ENCODE measurements at regions not wholly inside any gene's neighbourhood (a gene's known extent, or its start where the extent isn't known, plus 50 kb on each side); places are given as distances from the start of the nearest gene placed in this dataset.
"Not testable (repeated sequence)": the region's sequence is repeated elsewhere in the genome, so short reads cannot be mapped to it uniquely, and the experiment has no call there.

GRCh38 chr7:12985752-12986151 is 298.3 kb downstream of the ARL4A start:
- no peak for DNase-seq (ENCODE audit: low spot score)

- DNase-seq (ENCODE audit: low spot score) = no peak
Observed at GRCh38 chr7:12987238-12987637, 299.8 kb downstream of the ARL4A start.

- DNase-seq (ENCODE audit: low spot score) = no peak
Observed at GRCh38 chr7:12990440-12990839, 303.0 kb downstream of the ARL4A start.

DNA sequence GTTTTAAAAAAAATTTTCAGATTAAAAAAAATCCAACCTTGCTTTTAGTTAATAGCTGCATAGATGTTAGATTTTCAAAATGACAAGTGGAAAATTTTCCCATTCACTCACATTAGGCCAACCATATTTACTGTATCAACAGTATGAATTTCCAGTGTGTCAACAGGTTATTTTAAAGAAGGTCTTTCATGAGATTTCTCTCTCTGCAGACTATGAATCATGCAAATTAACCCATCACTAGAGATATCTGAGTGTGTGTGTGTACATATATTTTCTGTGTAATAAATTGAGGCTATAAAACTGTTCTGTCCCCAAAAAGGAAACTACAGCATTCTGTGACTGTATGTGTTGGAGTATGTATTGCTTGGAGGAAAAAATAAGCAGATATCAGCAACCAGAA is 305.6 kb downstream of the ARL4A start:
- no peak for DNase-seq (ENCODE audit: low spot score)

DNA sequence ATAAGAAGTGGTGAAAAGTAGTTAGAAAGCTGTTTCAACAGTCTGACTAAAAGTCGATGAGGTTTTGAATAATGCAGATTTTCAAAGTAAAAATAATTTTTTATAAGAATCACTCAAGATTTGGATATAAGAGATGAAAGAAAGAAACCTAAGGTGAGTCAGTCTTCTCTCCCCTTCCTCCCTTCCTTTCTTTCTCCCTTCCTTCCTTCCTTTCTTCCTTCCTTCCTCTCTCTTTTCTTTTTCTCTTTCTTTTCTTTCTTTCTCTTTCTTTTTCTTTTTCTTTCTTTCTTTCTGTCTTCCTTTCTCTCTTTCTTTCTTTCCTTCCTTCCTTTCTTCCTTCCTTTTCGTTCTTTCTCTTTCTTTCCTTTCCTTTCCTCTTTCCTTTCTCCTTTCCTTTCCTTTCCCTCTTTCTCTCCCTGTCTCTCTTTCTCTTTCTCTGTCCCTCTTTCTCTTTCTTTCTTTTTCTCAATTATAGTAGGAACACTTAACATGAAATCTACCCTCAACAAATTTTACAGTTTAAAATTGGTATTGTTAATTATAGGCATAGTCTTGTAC is 308.6 kb downstream of the ARL4A start:
- no peak for DNase-seq (ENCODE audit: low spot score)

DNA sequence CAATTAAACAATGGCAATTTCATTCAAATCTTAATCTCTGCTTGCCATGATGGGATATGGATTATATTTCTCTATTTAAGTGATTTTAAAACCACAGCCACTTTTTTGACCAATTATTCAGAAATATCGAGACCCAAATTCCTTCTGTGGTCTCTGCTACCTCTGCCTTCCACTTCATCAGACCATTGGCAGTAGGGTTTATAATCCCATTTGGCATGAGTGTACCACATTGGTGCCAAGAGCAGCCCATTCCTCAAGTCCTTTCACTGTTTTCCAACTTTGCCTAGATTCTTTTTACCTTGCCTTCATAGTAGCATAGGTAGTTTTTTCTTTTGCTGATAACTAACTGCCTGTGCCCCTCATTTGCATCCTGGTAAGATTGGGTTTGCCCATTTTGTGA is 319.9 kb downstream of the ARL4A start:
- DNase-seq (ENCODE audit: low spot score) = no peak

- DNase-seq (ENCODE audit: low spot score) = no peak
Observed at GRCh38 chr7:13009517-13009916, 322.1 kb downstream of the ARL4A start.

DNA sequence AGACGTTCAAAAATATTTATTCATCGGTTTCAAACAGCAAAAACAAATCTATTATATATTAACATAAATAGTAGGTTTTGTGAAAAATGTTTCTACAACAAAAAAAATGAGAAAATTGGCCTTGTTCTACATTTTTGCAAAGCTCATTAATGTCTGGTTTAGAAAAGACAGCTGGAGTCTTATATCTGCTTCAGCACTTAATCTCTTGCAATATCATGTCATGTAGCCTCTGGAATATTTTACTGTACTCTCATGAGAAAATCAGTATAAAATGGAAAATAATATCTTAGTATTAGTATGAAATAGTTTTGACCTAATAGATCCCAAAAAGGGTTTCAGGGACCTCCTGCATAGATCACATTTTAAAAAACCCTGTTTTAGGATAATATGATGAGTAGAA is 326.6 kb downstream of the ARL4A start:
- no peak for DNase-seq (ENCODE audit: low spot score)

GRCh38 chr7:13016036-13016581 is 328.7 kb downstream of the ARL4A start:
- DNase-seq (ENCODE audit: low spot score) = no peak

DNA sequence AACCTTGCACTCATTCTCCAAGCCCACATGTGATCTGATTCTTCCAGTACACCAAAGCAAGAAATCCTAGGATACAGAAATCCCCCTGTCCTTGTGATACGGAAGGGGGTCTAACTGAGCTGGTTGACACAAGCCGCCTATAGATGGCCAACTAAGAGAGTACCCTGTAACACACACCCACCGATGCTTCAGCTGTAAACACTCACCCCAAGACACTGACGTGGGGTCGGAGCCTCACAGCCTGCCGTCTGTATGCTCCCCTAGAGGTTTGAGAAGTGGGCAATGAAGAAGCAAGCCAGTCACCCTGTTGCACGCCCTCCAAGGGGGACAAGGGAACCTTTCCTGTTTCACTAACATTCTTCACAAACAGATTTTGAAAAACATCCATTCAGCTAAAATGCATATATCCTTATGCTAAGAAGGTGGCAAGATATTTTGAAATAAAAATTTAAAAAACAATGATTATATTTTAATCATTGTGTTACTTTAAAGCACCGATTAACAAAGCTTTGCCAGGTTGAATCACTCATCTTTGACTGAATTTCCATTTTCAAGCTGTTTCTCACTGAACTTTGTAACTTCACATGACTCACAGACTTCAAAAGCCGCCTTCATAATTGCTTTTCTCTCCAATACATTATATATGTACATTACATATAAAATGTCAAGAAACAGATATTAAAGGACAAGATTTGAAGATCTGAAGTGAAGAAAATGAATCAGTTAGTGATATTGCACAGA is 329.3 kb downstream of the ARL4A start:
- no peak for DNase-seq (ENCODE audit: low spot score)

DNA sequence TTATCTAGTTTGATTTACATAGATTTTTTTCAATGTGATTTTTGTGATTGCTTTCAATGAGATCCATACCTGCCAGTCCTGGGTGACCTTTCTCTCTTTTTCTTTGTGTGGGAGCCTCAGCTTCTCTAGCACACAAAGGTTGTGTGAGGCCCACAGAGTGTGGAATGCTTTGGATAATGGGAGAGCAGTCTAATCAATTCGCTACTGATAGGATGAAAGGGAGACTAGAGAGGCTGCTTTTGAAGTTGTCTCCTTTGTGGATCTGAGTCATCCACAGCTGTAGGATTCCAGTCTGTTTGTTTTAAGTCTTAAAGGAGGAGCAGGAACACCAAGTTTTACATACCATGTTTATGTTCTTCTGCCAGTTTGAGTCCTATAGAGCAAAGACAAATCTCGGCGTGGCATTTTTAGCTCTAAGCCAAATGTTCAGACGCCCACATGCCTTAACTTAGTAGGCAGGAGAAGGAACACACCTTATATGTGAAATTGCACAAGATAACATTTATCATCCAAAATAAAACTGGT is 330.0 kb downstream of the ARL4A start:
- no peak for DNase-seq (ENCODE audit: low spot score)

DNA sequence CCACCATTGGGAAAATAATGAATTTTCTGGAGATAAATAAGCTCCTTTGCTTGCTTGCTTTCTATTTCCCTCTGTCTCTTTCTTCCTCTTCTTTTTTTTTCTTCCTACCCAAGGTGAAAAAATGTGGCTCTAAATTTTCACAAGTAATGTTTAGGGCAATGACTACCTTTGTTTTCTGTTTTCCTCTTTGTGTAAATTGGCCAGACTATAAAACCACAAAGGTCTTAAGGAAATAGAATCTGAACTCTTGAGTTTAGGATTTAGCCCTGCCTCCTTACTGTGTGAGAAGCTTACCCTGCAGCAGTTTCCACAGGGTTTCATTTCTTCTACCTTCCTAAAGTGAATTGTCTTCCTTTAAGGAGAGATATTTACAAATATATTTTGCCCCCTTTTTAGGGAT is 330.4 kb downstream of the ARL4A start:
- no peak for DNase-seq (ENCODE audit: low spot score)

GRCh38 chr7:13021566-13022300 is 334.3 kb downstream of the ARL4A start:
- no peak for DNase-seq (ENCODE audit: low spot score)

- DNase-seq (ENCODE audit: low spot score) = no peak
Observed at GRCh38 chr7:13024121-13024674, 336.8 kb downstream of the ARL4A start.

GRCh38 chr7:13025043-13025442 is 337.6 kb downstream of the ARL4A start:
- not testable (repeated sequence) for DNase-seq (ENCODE audit: low spot score)

- DNase-seq (ENCODE audit: low spot score) = no peak
Observed at GRCh38 chr7:13027321-13027720, 339.9 kb downstream of the ARL4A start.

DNA sequence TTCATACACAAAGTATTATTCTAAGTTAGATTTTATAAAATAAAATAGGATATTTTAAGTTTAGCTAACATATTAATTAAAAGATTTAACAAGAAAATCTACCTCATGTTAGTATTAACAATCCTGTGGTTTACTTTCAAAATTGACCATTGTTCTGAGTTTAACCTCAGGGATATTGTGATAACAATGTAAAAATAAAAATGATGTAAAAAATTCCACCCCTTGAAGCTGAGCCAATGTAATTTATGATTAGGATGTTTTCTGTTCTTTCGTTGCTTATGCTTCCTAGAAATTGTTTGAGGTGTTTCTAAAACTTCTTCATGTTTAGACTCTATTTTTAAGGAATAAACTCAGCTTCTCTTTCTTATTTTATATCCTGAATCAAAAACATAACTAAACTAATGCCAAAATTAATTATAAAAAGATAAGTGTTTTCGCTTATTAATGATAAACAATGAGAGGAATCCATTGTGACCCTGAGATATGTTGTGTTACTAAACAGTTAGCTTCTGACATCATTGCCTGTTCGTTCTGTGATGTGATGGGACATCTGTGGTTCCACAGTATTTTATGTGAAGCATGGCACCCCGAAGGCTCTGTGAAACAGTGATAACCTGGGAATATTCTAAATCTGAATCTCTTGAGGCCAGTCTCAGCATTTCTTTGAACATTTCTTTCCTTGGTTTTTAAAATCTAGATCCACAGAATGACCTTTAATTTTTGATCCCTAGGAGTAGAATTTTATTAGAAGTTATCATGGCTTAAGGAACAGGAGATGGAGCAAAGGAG is 340.8 kb downstream of the ARL4A start:
- no peak for DNase-seq (ENCODE audit: low spot score)

DNA sequence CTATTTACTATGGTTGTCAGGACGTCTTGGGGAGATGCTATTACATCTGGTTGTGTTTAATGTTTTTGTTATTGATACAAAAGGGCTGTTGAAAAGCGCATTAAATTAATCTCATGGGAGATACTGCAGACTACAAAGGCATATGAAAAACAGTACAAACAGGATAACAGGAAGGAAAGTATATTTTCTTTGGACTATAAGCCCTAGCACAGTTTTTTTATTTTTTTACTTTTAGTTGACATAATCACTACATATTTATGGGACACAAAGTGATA is 341.3 kb downstream of the ARL4A start:
- DNase-seq (ENCODE audit: low spot score) = no peak

DNA sequence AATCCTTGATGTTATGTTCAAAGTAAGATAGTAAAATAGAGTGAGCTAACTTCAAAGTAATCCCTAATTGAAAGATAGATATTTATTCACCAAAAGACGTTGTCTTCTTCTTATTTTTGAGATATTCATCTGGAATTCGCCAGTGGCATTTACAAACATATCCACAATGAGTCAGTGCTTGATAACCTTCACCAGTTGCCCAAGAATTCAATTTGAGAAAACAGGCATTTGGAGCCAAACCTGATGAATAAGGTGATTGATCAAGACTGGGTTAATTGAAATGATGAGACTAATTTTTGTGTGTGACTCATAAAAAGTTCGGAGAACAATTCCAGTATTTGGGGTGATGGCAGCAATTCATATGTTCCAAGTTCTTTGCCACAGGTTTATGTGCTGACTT is 344.0 kb downstream of the ARL4A start:
- no peak for DNase-seq (ENCODE audit: low spot score)

- DNase-seq (ENCODE audit: low spot score) = no peak
Observed at GRCh38 chr7:13032084-13032483, 344.7 kb downstream of the ARL4A start.

GRCh38 chr7:13032576-13032975 is 345.1 kb downstream of the ARL4A start:
- DNase-seq (ENCODE audit: low spot score) = no peak

GRCh38 chr7:13034693-13035092 is 347.3 kb downstream of the ARL4A start:
- DNase-seq (ENCODE audit: low spot score) = no peak

Measured in SK-N-DZ (cell line).